ENCODE measurements at regions not wholly inside any gene's neighbourhood (a gene's known extent, or its start where the extent isn't known, plus 50 kb on each side); places are given as distances from the start of the nearest gene placed in this dataset.

DNA sequence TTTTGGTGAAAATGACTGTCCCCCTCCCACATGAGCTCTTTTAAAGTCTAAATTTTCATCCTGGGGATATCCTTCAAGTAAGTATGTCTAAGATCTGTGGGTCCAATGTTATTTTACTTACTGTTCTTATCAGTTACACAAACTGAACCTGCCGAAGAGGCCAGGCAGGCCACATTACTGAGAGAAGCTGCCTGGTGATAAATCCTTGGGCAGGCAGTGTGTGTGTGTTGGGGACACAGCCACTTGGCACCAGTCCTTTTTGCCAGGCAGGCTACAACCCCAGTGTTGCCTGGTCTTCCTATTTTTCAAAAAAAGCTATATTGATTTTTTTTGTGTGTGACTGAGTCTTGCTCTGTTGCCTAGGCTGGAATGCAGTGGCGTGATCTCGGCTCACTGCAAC is 50.6 kb upstream of the RASA2 start:
- DNase-seq = no peak

More for the DNA sequence above, 50.6 kb upstream of the RASA2 start:
- Histone ChIP-seq H3K27me3 (ENCODE audit: control insufficient read depth, insufficient read depth, low read length) (no peaks in the 10 kb centered on the region), H3K4me3 (ENCODE audit: insufficient read depth, low read depth, low read length) (no peak overlapping the region), H3K36me3 (replicated peaks; ENCODE audit: control insufficient read depth, insufficient read depth, low read length) (no peaks in the 10 kb centered on the region; the same call in 1 of the 2 replicates)

All from H7 (cell line).